ENCODE measurements at regions not wholly inside any gene's neighbourhood (a gene's known extent, or its start where the extent isn't known, plus 50 kb on each side); places are given as distances from the start of the nearest gene placed in this dataset.

- no peak overlapping the region for H3K4me3 Mint-ChIP-seq
- no peaks in the 10 kb centered on the region for H3K36me3 Mint-ChIP-seq (ENCODE audit: low read depth)
- peaks cover 21% of the 10 kb centered on the region for H3K27me3 Mint-ChIP-seq (ENCODE audit: low read depth, poor library complexity)
- no peak for TF ChIP-seq CTCF (IDR thresholded peaks at IDR 0.05)
- no peaks in the 10 kb centered on the region for H3K9me3 Mint-ChIP-seq
- DNase-seq = no peak
- H3K27ac Mint-ChIP-seq = no peak overlapping the region
- H3K4me1 Mint-ChIP-seq = peaks cover 26% of the 10 kb centered on the region
These were observed 406.9 kb downstream of the TMEM114 start for GRCh38 chr16:8183176-8184099.

- peak; percentile 47 for DNase-seq
- no peak for TF ChIP-seq CTCF (IDR thresholded peaks at IDR 0.05)
- Mint-ChIP-seq H3K27ac (peak overlapping the region; percentile 87), H3K27me3 (ENCODE audit: low read depth, poor library complexity) (peaks cover 17% of the 10 kb centered on the region), H3K4me1 (peaks cover 26% of the 10 kb centered on the region), H3K4me3 (no peak overlapping the region), H3K36me3 (ENCODE audit: low read depth) (no peaks in the 10 kb centered on the region), H3K9me3 (no peaks in the 10 kb centered on the region)
These were observed 407.6 kb downstream of the TMEM114 start for GRCh38 chr16:8182761-8183160.

- H3K4me3 Mint-ChIP-seq = no peak overlapping the region
- H3K9me3 Mint-ChIP-seq = no peaks in the 10 kb centered on the region
- peaks cover 17% of the 10 kb centered on the region for H3K27me3 Mint-ChIP-seq (ENCODE audit: low read depth, poor library complexity)
- no peaks in the 10 kb centered on the region for H3K36me3 Mint-ChIP-seq (ENCODE audit: low read depth)
- no peak for TF ChIP-seq CTCF (IDR thresholded peaks at IDR 0.05)
- peaks cover 26% of the 10 kb centered on the region for H3K4me1 Mint-ChIP-seq
- DNase-seq = no peak
- no peak overlapping the region for H3K27ac Mint-ChIP-seq
These were observed 410.7 kb downstream of the TMEM114 start for GRCh38 chr16:8179615-8180014.

GRCh38 chr16:8178271-8178670 lies 412.0 kb downstream of the TMEM114 start:
- TF ChIP-seq CTCF (IDR thresholded peaks at IDR 0.05) = no peak
- no peaks in the 10 kb centered on the region for H3K9me3 Mint-ChIP-seq
- peaks cover 25% of the 10 kb centered on the region for H3K4me1 Mint-ChIP-seq
- no peaks in the 10 kb centered on the region for H3K36me3 Mint-ChIP-seq (ENCODE audit: low read depth)
- no peak for DNase-seq
- H3K27ac Mint-ChIP-seq = no peak overlapping the region
- peaks cover 8% of the 10 kb centered on the region for H3K27me3 Mint-ChIP-seq (ENCODE audit: low read depth, poor library complexity)
- no peak overlapping the region for H3K4me3 Mint-ChIP-seq

- Mint-ChIP-seq H3K4me3 (no peak overlapping the region), H3K27ac (no peak overlapping the region)
These were observed 414.9 kb downstream of the TMEM114 start for GRCh38 chr16:8175411-8175810.

More at GRCh38 chr16:8175411-8175810, 414.9 kb downstream of the TMEM114 start:
- no peak for TF ChIP-seq CTCF (IDR thresholded peaks at IDR 0.05)
- H3K27me3 Mint-ChIP-seq (ENCODE audit: low read depth, poor library complexity) = no peaks in the 10 kb centered on the region
- no peaks in the 10 kb centered on the region for H3K36me3 Mint-ChIP-seq (ENCODE audit: low read depth)
- peaks cover 9% of the 10 kb centered on the region for H3K4me1 Mint-ChIP-seq
- no peak for DNase-seq
- H3K9me3 Mint-ChIP-seq = no peaks in the 10 kb centered on the region

Measured in nephron progenitor cell (in vitro differentiated cells).